SW 1271 (cell line): ENCODE measurements at regions not wholly inside any gene's neighbourhood (a gene's known extent, or its start where the extent isn't known, plus 50 kb on each side); places are given as distances from the start of the nearest gene placed in this dataset.

Experiments used
- DNase-seq, 2 experiments: peaks; one replicate each; lab custom pipeline; 2025; lab: John Stamatoyannopoulos, UW

GRCh38 chr18:56224669-56225561 is 413.5 kb downstream of the TXNL1 start:
- DNase-seq, result no peak

GRCh38 chr18:56221195-56222065 is 417.0 kb downstream of the TXNL1 start:
- no peak for DNase-seq

GRCh38 chr18:56217406-56217805 is 421.0 kb downstream of the TXNL1 start:
- DNase-seq, result no peak

GRCh38 chr18:56214706-56215105 is 423.7 kb downstream of the TXNL1 start:
- no peak for DNase-seq

- DNase-seq, result no peak
Measured at GRCh38 chr18:56210520-56210919, 427.9 kb downstream of the TXNL1 start.

- DNase-seq, result no peak
Measured at GRCh38 chr18:56207989-56208388, 430.4 kb downstream of the TXNL1 start.

GRCh38 chr18:56204052-56204451 is 434.3 kb downstream of the TXNL1 start:
- DNase-seq, result no peak

- no peak for DNase-seq
Measured at GRCh38 chr18:56202678-56203077, 435.7 kb downstream of the TXNL1 start.

GRCh38 chr18:56200381-56200911 is 437.9 kb downstream of the TXNL1 start:
- DNase-seq, result no peak

- DNase-seq, result no peak
Measured at GRCh38 chr18:56199580-56200330, 438.6 kb downstream of the TXNL1 start.

GRCh38 chr18:56197241-56197859 is 441.0 kb downstream of the TXNL1 start:
- DNase-seq, result no peak

- peak in 1 of 2 experiments; percentile 0 for DNase-seq
Measured at GRCh38 chr18:56196495-56197225, 441.7 kb downstream of the TXNL1 start.

- DNase-seq, result no peak
Measured at GRCh38 chr18:56191334-56191733, 447.1 kb downstream of the TXNL1 start.

GRCh38 chr18:56189615-56190014 is 448.8 kb downstream of the TXNL1 start:
- DNase-seq, result no peak

GRCh38 chr18:56188529-56189275 is 449.7 kb downstream of the TXNL1 start:
- no peak for DNase-seq

GRCh38 chr18:56186319-56186718 is 452.1 kb downstream of the TXNL1 start:
- no peak for DNase-seq

GRCh38 chr18:56185126-56185525 is 453.3 kb downstream of the TXNL1 start:
- DNase-seq, result no peak

- no peak for DNase-seq
Measured at GRCh38 chr18:56176751-56177150, 461.6 kb downstream of the TXNL1 start.

GRCh38 chr18:56175330-56176001 is 462.9 kb downstream of the TXNL1 start:
- DNase-seq, result no peak
